Hematopoietic multipotent progenitor cell treated with erythropoietin and hydrocortisone succinate and interleukin-3 and kit ligand, for 8 days (in vitro differentiated cells): ENCODE measurements at regions not wholly inside any gene's neighbourhood (a gene's known extent, or its start where the extent isn't known, plus 50 kb on each side); places are given as distances from the start of the nearest gene placed in this dataset.

ENCODE experiments used
- DNase-seq: peaks from one replicate; pipeline ENCODE4 v3.0.0-alpha.2; 2015

DNA sequence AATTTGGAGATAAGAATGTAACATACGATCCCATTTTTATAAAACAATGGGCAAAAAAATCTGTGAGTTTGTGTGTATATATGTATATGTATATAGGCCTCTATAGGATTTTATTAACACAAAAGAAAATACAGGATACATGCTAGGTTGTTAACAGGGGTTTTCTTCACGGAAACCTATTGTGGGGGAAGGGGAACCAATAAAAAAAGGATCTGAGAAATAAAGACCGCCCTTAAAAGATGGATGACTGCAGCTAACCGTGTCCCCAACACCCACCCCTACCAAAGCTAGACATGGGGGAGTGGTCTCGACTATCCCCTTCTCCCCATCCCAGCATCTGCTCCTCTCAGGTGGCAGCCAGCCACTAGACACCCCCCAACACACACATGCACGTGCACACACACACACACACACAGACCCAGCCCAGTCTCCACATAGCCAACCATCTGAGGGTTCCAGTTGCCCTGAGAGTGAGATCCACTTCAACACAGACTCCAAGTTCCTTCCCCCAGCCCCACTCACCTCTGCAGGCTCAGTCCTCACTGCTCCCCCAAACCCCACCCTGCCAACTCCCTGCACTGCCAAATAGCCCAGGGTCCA lies 132.9 kb downstream of the TPRA1 start:
- no peak for DNase-seq

DNA sequence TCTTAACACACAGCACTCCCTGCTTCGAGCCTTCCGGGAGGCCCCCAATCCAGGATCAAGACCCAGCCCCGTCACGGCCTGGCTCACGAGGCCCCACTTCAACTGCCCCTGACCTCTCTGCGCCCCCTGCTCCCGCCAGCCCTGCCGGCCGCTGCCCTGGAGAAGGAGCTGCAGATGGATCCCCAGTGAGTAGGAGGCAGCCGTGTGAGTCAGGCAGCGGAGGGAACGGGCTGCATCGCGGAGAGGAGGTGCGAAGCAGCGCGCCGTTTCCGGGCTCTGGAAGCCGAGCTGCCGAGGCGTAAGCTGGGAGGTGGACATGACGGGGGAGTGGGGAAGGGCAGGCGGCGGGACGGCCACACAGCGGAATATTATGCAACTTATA lies 133.4 kb downstream of the TPRA1 start:
- no peak for DNase-seq

DNA sequence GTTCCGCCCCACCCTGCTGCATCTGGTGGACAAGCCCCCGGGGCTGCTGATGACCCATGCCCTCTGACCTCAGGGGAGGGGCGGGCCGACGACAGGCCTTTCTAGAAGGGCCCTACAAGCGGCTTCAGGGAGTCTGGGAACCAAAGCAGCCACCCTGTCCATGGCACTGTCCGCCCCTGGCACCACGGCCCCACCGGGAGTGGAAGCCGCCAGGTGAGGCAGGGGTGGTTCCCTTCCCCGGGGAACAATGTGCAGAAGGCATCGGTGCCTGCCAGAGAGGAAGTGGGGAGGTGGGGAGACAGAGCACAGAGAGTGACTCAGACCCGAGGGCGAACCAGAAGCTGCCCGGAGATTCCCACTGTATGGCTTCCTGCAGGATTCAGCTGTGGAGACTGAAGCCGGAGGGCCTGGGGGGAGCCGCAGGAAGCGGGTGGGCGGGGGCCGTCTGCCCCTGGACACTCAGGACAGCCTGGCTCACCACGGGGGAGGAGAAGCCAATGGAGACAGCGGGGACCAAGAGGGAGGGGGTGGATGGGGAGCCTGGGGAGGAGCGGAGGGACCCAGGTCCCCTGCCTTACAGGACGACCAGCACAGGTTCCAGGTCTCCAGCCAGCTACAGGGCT lies 134.0 kb downstream of the TPRA1 start:
- no peak for DNase-seq

DNA sequence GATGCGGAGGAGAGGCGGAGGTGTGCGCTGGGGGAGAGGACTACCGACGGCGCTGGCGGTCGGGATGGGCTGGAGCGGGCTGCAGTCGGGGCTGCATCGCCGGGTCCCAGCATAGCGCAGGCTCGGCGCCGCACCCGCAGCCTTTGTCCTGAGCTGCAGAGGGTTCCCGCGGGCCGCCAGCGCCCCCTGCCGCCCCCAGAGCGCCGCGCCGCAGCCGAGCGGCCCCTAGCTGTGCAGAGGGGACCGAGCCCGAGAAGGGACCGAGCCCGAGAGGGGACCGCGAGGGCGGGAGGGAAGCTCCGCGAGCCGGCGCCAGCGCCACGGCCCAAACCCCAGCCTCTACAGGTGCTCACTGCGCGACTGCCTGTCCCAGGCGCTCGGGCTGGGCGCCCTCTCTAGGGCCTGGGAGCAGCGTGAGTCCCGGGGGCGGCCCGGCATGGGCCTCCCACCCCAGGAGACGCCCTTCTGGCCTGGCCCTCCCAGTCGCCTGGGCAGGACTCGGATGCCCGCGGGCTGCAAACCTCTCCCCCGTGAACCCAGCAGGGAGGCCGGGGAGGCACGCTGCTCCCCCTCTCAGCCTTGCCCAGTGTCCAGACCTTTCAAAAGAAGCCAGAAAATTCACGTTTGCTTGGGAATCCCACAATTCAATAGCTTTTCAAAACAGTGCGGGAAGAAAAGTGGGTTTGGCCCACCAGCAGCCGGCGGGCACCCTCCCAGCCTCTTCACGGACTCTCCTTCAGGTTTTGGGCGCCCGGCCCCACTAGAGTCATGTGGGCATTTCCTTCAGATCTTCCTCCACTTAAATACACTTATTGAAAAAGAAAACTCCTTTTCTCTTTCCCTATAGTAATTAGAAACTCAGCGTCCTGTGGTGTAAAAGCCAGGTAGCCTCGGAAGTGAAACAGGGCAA lies 134.7 kb downstream of the TPRA1 start:
- DNase-seq: peak; percentile 53

DNA sequence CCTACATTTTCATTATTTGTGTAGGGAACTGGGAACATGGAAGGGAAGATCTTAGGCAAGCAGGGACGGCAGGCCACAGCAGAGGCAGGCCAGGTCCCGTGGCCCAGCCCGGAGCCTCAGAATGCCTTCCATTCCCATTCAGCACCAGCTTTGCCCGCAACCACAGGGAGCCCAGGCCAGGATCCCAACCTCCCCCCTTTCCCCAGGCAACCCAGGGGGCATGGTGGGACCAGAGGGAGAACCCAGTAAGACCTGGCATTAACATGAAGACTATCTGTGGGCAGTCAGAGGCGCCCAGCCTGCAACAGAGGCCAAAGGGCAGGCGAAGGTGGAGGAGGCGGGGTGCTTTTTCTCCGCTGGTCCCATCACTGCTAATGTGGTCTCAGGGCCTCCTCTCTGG lies 135.6 kb downstream of the TPRA1 start:
- DNase-seq: no peak

DNA sequence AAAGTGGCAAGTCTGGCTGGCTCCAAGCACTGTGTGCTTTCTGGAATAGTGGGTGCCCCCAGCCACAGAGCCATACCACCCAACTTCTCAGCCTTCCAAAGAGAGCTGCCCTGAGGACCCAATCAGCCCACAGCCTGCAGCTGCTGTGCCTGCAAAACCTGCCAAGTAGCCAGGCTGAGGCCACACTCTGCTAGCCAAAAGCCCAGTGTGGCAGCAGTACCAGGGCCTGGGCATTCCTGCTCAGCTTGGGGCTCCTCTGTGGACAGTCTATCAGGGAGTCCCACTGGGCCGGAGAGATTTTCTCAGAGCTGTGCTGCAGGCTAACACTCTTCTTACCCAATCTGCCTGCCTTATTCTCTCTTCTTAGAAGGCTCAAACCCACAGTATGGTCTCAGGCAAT lies 136.5 kb downstream of the TPRA1 start:
- DNase-seq: no peak

DNA sequence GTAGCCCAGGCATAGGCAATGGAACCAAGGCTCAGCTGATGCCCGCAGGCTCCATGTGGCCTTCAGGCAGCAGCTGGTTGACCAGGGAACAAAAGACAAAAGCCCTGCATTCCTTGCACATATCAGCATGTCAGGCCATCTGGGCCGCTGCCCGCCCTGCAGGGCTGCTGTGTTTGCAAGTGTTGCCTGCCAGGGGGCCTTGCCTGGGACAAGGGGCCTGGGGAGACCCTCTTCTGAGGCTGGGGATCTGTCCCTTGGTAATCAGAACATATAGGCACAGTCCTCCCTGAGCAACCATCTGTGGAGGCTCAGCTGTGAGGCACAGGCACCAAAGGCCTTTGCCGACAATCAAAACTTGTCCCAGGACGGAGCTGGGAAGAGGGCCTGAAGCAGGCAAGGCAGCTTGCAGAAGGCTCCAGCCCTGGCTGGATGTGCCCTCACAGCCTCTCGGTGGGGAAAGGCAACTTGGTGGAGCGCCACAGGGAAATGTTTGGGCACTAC lies 138.2 kb downstream of the TPRA1 start:
- DNase-seq: no peak

DNA sequence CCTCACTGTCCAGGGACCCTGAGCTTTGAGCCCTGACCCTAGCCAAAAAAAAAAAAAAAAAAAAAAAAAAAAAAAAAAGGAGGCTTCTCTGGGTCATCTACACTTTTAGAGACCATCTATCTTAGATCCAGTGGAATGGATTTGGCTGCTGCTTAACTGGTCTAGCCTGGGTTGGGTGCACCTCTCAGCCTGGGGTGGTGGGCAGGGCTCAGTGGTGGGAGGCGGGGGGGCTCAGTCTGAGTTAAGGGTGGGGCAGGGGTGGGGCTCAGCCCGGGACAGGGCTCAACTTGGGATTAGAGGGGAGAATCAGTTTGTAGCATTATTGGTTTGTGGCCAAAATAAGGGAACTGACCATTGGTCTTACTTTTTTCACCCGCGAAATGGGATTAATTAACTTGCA lies 139.2 kb downstream of the TPRA1 start:
- no peak for DNase-seq

DNA sequence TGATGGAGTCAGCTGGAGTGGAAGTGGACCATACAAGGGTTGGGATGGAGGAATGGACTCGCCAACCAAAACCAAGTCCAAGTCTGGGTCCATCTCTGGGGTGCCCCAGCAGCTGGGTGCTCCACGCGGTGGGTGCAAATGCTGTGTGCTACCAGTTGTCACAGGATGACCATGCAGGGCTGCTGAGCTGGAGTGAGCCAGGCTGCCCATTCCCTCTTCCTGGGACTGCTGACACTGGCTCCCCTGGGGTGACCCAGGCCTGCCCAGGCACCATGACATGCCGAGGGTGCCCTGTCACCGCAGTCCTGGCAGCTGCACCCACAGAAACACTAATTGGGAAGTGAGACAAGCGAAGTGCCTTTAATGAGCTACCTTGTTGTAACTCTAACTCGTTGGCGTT lies 140.2 kb downstream of the TPRA1 start:
- DNase-seq: no peak

DNA sequence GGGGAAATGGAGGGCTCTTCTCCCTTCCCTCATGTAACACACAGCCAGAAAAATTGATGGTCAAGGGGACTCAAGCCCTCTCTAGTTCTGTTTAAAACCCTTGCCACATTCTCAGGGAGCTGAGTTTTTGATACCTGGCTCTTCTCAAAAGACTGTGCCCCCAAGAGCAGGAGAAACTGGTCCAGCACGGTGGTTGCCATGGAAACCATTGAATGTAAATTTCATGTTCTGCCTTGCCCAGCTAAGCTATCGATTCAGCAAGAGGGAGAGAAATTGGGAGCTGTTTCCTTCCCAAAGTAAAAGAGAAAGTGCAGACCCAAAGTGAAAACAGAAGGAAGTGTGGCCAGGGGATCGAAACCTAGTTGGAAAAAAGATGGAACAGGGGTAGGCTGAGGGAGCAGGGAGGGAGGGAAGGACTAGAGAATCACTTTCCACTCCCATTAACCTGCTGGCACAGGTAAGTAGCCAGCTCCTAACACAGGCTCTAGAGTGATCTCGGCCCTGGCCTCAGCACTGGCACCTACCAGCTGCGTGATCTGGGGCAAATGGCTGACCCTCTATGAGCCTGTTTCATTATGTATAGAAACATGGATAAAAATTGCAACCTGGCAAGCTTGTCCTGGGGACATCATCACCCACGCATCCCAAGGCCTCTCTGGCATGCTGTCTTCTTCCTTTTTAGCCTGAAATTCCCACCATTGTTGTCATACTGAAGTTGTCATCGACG lies 140.9 kb downstream of the TPRA1 start:
- no peak for DNase-seq

DNA sequence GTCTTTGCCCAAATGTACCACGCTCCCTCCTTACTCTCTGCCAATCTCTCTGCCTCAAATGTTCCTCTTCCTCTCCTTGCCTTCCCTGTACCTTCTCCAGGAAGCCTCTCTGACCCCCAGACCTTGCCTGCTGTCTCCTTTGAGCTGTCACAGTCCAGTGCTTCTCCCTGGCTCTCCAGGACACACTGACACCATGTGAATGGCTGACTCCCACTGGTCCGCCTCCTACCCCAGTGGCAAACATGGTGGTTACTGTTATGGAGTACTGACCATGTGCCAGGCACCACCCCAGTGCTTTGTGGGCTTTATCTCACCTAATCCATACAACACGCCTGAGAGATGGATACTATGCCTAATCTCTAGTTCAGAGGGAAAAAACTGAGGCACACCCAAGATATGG lies 141.9 kb downstream of the TPRA1 start:
- peak; percentile 70 for DNase-seq

DNA sequence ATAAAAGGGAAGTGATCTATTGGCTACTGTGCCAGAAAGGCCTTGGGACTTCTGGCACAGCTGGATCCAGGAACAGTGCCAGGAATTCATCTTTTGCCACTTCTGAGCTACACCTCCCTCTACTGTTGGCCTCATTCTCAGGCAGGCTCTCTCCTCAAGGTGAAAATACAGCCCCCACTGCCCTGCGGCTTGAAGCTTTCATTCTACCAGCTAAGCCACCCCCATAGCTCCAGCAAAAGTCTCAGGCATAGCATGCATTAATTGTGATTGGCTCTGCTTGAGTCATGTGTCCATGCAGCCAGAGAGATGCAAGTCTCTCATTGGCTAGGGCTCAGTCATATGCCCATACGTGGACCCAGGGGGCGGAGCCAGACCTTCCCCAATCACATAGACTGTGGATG lies 142.4 kb downstream of the TPRA1 start:
- DNase-seq: no peak

DNA sequence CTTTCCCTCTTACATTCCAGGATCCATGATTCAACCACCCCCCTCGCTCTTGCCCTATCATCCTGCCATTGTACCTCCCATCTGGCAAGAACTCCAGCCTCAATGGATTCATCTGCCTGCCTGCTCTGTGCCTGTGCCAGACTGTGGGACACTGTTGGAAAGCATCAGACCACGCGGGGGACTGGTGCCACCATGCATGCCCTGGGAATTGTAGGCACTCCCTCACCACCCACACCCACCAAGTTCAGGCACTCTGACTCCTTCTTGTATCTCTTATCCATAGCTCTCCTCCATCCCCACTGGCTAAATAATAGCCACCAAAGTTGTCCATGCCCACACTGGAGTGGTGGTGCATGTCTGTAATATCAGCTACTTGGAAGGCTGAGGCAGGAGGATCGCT lies 143.8 kb downstream of the TPRA1 start:
- no peak for DNase-seq

DNA sequence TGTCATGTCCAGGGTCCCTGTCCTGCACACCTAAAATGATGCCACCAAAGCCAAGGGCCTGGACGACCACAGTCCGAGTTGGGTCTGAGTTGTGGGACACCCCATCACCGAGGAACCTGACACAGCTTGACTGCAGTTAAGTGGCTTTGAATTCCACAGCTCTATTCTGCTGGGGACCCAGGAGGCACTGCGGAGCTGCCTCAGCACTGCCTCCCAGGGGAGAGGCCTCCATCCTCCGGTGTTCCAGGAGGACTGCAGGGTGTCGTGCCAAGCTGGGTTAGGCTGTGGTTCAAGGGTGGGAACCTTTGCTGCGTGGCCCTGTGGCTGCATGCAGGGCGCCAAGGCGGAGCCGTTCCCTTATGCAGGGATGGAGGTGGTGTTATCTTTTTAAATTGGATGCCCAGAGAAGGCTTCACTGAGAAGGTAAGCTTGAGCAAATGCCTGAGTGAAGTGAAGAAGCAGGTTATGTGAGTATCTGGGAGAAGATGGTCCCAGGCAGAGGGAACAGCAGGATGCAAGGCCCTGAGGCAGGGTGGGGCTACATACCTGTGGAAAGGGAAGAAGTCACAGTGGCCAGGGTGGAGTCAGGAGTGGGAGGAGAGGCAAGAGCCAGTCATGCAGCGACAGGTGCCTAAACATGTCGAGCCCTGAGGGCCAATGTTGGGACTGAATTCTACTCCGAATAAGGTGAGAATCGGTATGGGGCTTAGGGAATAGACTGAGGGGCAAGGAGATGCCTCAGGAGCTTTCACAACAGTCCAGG lies 144.8 kb downstream of the TPRA1 start:
- no peak for DNase-seq

DNA sequence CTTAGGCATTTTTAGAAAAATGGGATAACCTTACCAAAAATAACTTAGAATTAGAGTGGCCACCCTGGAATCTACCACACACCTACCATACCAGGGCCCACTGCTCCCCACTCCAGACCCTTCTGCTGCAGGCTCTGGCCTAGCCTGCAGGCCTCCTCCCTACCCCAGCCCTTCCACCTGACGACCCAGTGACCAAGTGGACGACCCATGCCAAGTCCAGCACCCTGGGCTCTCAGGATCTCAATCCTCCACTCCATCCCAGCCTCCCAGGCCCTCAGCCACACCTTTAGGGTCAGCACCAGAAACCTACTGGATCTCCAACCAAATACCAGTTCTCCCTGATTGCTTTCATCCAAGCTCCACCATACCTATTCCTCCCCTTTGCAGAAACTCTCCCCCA lies 145.8 kb downstream of the TPRA1 start:
- no peak for DNase-seq

DNA sequence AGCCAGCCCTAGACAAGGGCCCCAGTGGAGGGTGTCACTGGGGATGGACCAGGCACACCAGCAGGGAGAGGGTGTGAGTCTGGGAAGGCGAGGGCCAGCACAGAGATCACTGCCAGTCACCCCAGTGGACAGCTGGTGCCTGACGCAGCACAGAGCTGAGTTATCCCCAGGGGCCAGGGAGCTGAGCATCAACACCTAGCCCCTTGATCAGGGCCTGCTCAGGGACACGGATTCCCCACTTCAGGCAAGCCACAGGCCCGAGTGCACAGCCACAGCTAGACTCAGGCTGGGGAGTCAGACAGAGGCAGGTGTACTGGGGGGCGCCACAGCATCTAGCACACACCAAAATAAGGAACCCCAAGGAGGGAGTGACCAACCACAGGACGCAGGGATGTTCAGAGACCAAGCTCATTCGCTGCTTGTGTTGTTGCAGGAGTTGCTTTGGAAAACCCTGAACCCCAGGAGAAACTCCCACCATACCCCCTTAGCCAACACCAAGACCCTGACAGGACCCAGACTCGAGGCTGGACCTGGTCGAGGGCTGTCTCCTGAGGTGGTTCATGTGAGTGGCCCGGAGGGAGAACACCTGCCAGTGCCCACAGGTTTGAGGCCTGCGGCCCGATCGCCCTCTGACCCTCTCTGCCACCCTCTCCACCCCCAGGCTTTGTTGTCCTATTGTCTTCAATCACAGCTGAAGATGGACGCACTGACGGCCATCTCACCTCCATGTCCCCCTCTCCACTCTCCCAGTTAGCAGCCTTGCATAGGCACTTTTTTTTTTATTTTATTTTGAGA lies 146.8 kb downstream of the TPRA1 start:
- no peak for DNase-seq

DNA sequence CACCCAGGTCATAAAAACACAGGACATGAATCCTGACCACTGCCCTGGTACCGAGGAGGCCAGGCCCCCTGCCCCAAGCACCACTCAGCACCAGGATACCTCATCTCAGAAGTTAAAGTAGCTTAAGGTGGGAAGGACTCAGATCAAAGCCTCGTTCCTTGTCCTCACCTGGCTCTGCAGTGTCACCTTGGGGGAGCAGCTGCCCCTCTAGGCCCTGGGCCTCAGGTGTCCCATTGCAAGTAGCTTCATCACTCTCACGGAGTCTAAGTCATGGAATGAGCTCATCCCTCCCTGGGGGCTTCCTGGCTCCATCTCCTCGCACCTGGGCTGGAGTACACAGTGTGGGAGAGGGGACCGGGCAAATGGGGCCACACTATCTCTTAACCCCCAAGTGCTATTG lies 148.0 kb downstream of the TPRA1 start:
- no peak for DNase-seq

DNA sequence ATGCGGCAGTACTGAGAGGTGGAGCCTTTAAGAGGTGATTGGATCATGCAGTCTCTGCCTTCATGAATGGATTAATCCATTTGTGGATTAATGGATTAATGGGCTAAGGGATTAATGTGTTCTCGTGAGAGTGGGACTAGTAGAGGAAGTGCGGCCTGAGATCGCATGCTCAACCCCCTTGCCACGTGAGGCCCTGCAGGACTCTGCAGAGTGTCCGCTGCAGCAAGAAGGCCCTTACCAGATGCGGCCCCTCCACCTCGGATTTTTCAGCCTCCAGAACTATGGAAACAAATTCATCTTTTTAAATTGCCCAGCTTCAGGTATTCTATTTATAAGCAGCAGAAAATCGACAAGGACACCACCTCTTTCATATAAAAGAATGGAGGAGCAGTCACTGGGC lies 148.8 kb downstream of the TPRA1 start:
- DNase-seq: no peak

DNA sequence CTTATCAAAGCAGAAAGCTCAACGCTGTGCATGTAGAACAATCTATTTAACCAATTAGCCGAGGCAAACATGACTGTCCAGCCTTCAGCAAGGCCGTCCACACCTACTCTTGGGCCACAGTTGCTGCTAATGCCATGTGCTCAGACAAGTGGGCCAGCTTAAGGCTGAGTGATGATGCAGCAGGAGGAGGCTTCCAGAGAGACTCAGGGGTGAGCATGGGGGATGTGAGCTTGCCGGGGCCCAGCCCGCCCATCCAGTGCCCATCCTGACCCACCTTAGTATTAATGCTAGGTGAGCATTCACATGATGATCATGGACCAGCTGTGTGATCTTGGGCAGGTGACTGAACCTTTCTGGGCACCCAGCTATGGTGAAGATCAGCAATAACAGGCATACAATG lies 150.1 kb downstream of the TPRA1 start:
- DNase-seq: no peak

DNA sequence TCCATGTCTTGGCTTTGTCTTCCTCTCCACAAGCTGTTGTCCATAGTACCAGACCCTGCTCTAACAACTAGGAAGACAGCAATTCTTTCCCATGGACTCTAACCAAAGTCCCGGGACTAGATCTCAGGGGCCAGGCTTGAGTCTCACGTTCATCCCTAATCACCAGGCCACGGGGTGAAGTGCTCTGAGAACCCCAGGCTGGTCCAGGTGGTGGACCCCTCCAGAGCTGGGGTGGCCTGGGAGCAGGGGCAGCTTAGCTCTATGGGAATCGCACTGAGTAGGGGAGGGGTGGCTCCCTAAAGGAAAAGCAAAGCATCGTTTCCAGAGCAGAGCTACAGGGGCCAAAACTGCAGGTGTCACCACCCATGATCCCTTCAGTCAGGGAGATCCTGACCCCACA lies 150.9 kb downstream of the TPRA1 start:
- no peak for DNase-seq

DNA sequence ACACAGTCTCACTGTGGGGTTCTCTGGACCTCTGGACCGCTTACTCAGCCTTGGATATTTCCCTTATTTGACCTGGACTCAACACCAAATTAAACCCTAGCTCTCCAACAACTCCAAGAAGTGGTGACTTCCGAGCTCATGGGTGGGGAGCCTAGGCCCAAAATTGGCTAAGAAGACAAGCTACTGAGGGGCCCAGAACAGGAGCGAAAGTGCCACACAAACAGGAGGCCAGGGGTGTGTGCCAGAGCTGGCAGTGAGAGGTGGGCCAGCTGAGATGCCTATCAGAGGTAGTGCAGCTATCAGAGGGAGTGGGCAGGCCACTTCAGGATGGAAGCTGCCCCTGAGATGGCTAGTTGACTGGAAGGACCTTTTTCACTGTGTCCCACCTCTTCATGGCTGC lies 151.1 kb upstream of the PRR20G start:
- no peak for DNase-seq

DNA sequence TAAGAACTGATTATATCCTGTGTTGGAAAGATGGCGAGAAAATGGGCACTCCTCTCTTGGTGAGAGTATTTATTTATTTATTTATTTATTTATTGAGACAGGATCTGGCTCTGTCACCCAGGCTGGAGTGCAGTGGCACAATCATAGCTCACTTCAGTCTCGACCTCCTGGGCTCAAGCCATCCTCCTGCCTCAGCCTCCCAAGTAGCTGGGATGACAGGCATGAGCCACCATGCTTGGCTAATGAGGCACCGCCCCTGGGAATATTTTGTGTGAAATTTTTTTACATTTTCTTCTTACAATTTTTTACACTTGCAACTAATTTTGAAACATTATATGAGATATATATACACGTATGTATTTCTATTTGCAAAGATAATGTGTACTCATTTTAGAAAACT lies 150.5 kb upstream of the PRR20G start:
- DNase-seq: no peak
